BLaER1 (cell line): ENCODE measurements at regions not wholly inside any gene's neighbourhood (a gene's known extent, or its start where the extent isn't known, plus 50 kb on each side); places are given as distances from the start of the nearest gene placed in this dataset.

Experiments used
- H3K27ac ChIP-seq: shearing (Covaris generic); formaldehyde crosslinking; 2 replicates; pipeline ENCODE4 v1.8.1; 2022
- H3K27me3 ChIP-seq: shearing (Covaris generic); formaldehyde crosslinking; 2 replicates; pipeline ENCODE4 v1.8.1; 2022
- H3K36me3 ChIP-seq: shearing (Covaris generic); formaldehyde crosslinking; 2 replicates; pipeline ENCODE4 v1.8.1; 2022
- H3K4me1 ChIP-seq: shearing (Covaris generic); formaldehyde crosslinking; 2 replicates; pipeline ENCODE4 v1.8.1; 2022
- H3K4me2 ChIP-seq: shearing (Covaris generic); formaldehyde crosslinking; 2 replicates; pipeline ENCODE4 v1.8.1; 2022
- H3K4me3 ChIP-seq: shearing (Covaris generic); formaldehyde crosslinking; 2 replicates; pipeline ENCODE4 v1.8.1; 2022
- H3K9ac ChIP-seq: shearing (Covaris generic); formaldehyde crosslinking; 2 replicates; pipeline ENCODE4 v1.8.1; 2022
- H3K9me3 ChIP-seq: shearing (Covaris generic); formaldehyde crosslinking; 2 replicates; pipeline ENCODE4 v1.8.1; 2022
- H4K20me1 ChIP-seq: shearing (Covaris generic); formaldehyde crosslinking; 2 replicates; pipeline ENCODE4 v1.8.1; 2022
- Cebpa-rat ChIP-seq: shearing (Covaris generic); IDR thresholded peaks from 2 replicates; pipeline ENCODE4 v1.8.1; 2022

GRCh38 chrX:150150076-150150779 is 211.9 kb upstream of the EOLA2 start:
- no peak overlapping the region for H3K4me3 ChIP-seq
- H3K9me3 ChIP-seq: no peaks in the 10 kb centered on the region
- TF ChIP-seq Cebpa-rat: no peak
- no peaks in the 10 kb centered on the region for H3K36me3 ChIP-seq
- no peaks in the 10 kb centered on the region for H4K20me1 ChIP-seq
- no peaks in the 10 kb centered on the region for H3K4me1 ChIP-seq
- H3K27ac ChIP-seq: no peak overlapping the region
- no peak overlapping the region for H3K4me2 ChIP-seq
- no peaks in the 10 kb centered on the region for H3K27me3 ChIP-seq
- no peak overlapping the region for H3K9ac ChIP-seq

- Histone ChIP-seq H3K4me2 (no peak overlapping the region), H3K4me3 (no peak overlapping the region), H3K27ac (no peak overlapping the region), H3K4me1 (no peaks in the 10 kb centered on the region), H4K20me1 (no peaks in the 10 kb centered on the region), H3K9me3 (no peaks in the 10 kb centered on the region), H3K27me3 (no peaks in the 10 kb centered on the region), H3K36me3 (no peaks in the 10 kb centered on the region), H3K9ac (no peak overlapping the region)
- no peak for TF ChIP-seq Cebpa-rat
Measured at GRCh38 chrX:150150780-150151125, 212.4 kb upstream of the MAMLD1 start.

- no peak overlapping the region for H3K27ac ChIP-seq
- no peak overlapping the region for H3K4me3 ChIP-seq
- TF ChIP-seq Cebpa-rat: no peak
- H3K9me3 ChIP-seq: no peaks in the 10 kb centered on the region
- no peaks in the 10 kb centered on the region for H3K4me1 ChIP-seq
- no peaks in the 10 kb centered on the region for H3K27me3 ChIP-seq
- no peak overlapping the region for H3K9ac ChIP-seq
- no peak overlapping the region for H3K4me2 ChIP-seq
- H3K36me3 ChIP-seq: no peaks in the 10 kb centered on the region
- H4K20me1 ChIP-seq: no peaks in the 10 kb centered on the region
Measured at GRCh38 chrX:150152036-150152435, 211.1 kb upstream of the MAMLD1 start.

- Histone ChIP-seq H3K9ac (no peak overlapping the region), H3K4me2 (no peak overlapping the region), H3K27ac (no peak overlapping the region), H3K4me3 (no peak overlapping the region), H3K9me3 (no peaks in the 10 kb centered on the region), H3K27me3 (no peaks in the 10 kb centered on the region), H4K20me1 (no peaks in the 10 kb centered on the region), H3K4me1 (no peaks in the 10 kb centered on the region), H3K36me3 (no peaks in the 10 kb centered on the region)
- no peak for TF ChIP-seq Cebpa-rat
Measured at GRCh38 chrX:150152546-150152945, 210.6 kb upstream of the MAMLD1 start.

GRCh38 chrX:150155436-150156035 is 207.6 kb upstream of the MAMLD1 start:
- Histone ChIP-seq H4K20me1 (no peaks in the 10 kb centered on the region), H3K4me2 (no peak overlapping the region), H3K27ac (no peak overlapping the region), H3K4me1 (no peaks in the 10 kb centered on the region), H3K4me3 (no peak overlapping the region), H3K27me3 (no peaks in the 10 kb centered on the region), H3K9ac (no peak overlapping the region), H3K9me3 (no peaks in the 10 kb centered on the region), H3K36me3 (no peaks in the 10 kb centered on the region)
- TF ChIP-seq Cebpa-rat: no peak

GRCh38 chrX:150156615-150157014 is 206.5 kb upstream of the MAMLD1 start:
- Histone ChIP-seq H3K36me3 (no peaks in the 10 kb centered on the region), H3K9me3 (no peaks in the 10 kb centered on the region), H3K4me2 (no peak overlapping the region), H3K27me3 (no peaks in the 10 kb centered on the region), H3K4me1 (no peaks in the 10 kb centered on the region), H3K9ac (no peak overlapping the region), H3K27ac (no peak overlapping the region), H4K20me1 (no peaks in the 10 kb centered on the region), H3K4me3 (no peak overlapping the region)
- TF ChIP-seq Cebpa-rat: no peak

GRCh38 chrX:150157291-150157690 is 205.8 kb upstream of the MAMLD1 start:
- Histone ChIP-seq H3K4me1 (no peaks in the 10 kb centered on the region), H3K27me3 (no peaks in the 10 kb centered on the region), H3K9ac (no peak overlapping the region), H4K20me1 (no peaks in the 10 kb centered on the region), H3K27ac (no peak overlapping the region), H3K4me2 (no peak overlapping the region), H3K36me3 (no peaks in the 10 kb centered on the region), H3K9me3 (no peaks in the 10 kb centered on the region), H3K4me3 (no peak overlapping the region)
- TF ChIP-seq Cebpa-rat: no peak

- Histone ChIP-seq H3K9ac (no peak overlapping the region), H3K4me2 (no peak overlapping the region), H3K4me1 (no peaks in the 10 kb centered on the region), H3K36me3 (no peaks in the 10 kb centered on the region), H4K20me1 (no peaks in the 10 kb centered on the region), H3K27me3 (no peaks in the 10 kb centered on the region), H3K9me3 (no peaks in the 10 kb centered on the region), H3K4me3 (no peak overlapping the region), H3K27ac (no peak overlapping the region)
- no peak for TF ChIP-seq Cebpa-rat
Measured at GRCh38 chrX:150158554-150159332, 204.4 kb upstream of the MAMLD1 start.

- no peaks in the 10 kb centered on the region for H3K36me3 ChIP-seq
- no peak overlapping the region for H3K4me3 ChIP-seq
- no peaks in the 10 kb centered on the region for H3K9me3 ChIP-seq
- no peak overlapping the region for H3K4me2 ChIP-seq
- H3K27ac ChIP-seq: no peak overlapping the region
- H3K27me3 ChIP-seq: no peaks in the 10 kb centered on the region
- no peak for TF ChIP-seq Cebpa-rat
- H3K4me1 ChIP-seq: no peaks in the 10 kb centered on the region
- H3K9ac ChIP-seq: no peak overlapping the region
- H4K20me1 ChIP-seq: no peaks in the 10 kb centered on the region
Measured at GRCh38 chrX:150159537-150159936, 203.6 kb upstream of the MAMLD1 start.

GRCh38 chrX:150160656-150161055 is 202.5 kb upstream of the MAMLD1 start:
- no peak overlapping the region for H3K9ac ChIP-seq
- no peak overlapping the region for H3K4me3 ChIP-seq
- H3K27ac ChIP-seq: no peak overlapping the region
- TF ChIP-seq Cebpa-rat: no peak
- H3K4me1 ChIP-seq: no peaks in the 10 kb centered on the region
- no peaks in the 10 kb centered on the region for H3K27me3 ChIP-seq
- no peaks in the 10 kb centered on the region for H3K9me3 ChIP-seq
- H3K4me2 ChIP-seq: no peak overlapping the region
- no peaks in the 10 kb centered on the region for H4K20me1 ChIP-seq
- H3K36me3 ChIP-seq: no peaks in the 10 kb centered on the region
